NCI-H2196 treated with DMSO at 0.1 percent for 48 hours (cell line): ENCODE measurements at regions not wholly inside any gene's neighbourhood (a gene's known extent, or its start where the extent isn't known, plus 50 kb on each side); places are given as distances from the start of the nearest gene placed in this dataset.
"Not testable (repeated sequence)": the region's sequence is repeated elsewhere in the genome, so short reads cannot be mapped to it uniquely, and the experiment has no call there.

Experiments
- DNase-seq: peaks from one replicate; lab custom pipeline; 2025; ENCODE audit not compliant: unreplicated experiment; lab: John Stamatoyannopoulos, UW

DNA sequence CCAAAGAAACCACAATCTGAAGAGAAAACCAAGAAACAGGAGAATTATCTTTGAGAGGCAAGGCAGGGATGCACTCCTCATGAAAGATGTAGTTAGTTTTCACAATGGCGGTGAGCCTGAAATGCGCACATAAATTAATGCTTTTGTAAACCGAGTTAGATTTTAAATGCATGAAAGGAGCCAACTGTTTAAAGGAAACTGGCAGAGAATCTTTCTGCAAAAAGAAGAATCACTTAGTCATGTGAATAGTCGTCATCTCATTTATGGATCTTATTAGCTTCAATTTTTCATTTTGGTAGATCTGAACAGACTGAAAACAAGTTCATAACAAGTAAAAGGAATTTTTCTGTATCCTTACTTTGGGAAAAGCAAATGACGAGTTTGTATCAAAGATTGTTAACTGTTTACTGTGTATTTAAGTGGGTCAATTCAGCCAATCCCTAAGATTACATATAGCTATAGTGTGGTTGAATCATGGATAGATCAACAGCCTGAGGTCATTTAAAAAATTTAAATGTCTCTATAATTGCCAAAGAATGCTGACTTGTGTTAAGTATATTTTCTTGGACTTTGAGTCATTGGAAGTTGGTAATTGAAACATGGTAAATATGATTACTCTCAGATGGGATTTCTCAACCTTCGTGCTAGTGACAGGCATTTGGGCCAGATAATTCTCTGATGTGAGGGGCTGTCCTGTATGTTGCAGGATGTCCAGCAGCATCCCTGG is 226.6 kb upstream of the KAZN start:
- no peak for DNase-seq

DNA sequence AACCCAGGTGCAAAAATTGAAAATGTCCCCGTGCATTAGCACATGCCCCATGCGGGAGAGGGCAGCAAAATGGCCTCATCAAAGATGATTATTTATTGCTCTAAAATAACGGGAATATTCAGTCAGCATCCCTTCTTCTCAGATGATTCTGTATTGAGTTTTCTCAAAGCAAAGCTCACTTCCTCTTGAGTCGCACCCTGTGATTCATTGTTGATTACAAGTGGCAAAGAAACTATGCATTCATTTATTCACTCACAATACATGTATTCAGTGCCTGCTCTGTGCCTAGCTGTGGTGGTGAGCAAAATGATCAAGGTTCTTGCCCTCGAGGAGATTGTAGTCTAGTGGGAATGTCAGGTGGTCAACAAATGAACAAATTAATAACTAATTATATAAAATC is 226.0 kb upstream of the KAZN start:
- DNase-seq = no peak

DNA sequence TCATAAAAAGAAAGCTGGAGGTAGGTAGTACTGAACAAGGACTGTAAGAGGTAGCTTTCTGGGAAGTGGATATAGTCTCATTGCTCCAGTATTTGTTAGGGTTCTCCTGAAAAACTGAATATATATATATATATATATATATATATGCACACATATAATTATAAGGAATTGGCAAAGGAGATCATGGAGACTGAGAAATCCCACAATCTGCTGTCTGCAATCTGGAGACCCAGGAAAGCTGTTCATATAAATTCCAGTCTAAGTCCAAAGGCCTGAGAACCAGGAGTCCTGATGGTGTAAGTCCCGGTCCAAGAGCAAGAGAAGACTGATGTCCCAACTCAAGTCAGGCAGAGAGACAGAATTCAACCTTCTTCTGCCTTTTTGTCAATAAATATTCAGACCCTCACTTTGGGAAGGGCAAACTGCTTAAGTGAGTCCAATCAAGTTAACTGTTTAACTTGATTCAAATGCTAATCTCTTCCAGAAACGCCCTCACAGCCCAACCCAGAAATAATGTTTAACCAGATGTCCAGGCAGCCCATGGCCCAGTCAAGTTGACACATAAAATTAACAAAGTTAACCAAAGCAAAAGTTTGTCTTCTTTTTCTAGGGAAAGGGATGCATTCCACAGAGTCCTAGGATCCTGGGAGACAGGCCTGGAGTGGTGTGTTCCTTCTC is 225.3 kb upstream of the KAZN start:
- no peak for DNase-seq

DNA sequence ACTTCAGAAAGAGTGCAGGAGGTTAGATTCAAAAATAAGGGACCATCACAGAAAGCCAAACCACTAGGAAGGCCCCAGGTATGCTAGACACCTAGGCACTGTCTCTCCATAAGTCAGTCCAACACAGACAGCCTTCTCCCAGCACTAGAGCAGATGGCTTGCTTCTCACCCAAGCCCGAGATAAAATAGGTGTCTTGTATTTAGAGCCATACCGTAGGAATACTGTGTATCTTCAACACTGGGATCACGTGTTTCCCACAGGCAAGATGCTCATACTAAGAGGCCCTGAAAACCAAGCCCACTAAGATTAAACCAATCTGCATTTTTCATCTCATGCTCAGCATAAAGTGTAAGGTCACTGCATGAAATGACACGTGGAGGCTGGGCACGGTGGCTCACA is 223.3 kb upstream of the KAZN start:
- DNase-seq = no peak

DNA sequence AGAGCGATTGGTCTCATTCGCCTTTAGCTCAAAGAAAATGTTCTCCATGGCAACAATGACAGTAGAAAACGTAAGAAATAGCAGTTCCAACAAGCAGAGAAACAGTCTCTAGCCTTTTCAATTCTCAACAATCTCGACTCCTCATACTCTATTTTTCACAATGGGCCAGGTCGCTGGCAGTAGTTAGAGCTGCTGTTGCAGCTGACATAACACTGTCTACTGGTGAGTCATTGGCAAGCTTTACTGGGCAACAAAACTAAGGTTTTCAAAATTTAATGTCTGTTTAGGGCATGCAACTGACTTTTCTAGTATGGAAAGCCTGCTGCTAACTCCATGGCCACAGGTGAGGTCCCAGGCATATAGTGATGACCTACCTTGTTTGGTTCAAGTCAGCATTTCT is 221.1 kb upstream of the KAZN start:
- no peak for DNase-seq

DNA sequence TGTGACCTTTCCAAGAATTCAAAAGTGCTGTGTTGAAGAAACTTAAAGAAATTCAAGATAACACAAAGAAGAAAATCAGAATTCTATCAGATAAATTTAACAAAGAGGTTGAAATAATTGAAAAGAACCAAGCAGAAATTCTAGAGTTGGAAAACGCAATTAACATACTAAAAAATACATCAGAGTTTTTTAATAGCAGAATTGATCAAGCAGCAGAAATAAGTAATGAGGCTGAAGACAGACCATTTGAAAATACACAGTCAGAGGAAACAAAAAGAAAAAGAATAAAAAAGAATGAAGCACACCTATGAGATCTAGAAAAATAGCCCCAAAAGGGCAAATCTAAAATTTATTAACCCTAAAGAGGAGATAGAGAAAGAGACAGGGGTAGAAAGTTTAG is 218.1 kb upstream of the KAZN start:
- no peak for DNase-seq

DNA sequence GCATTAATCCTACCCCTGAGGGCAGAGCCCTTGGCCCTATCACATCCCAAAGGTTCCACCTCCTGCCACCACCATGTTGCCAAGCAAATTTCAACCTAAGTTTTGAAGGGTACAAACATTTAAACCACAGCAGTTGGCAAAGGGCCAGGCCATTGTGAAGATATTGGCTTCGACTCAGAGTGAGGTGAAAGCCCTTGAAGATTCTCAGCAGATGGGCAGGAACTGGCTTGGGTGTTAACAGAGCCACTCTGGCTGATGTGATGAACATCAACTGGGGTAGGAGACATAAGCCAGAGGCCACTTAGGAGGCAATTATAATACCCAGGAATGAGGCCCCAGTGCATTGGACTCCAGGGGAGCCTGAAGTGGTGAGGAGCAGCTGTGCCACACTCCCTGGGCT is 207.7 kb upstream of the KAZN start:
- no peak for DNase-seq

DNA sequence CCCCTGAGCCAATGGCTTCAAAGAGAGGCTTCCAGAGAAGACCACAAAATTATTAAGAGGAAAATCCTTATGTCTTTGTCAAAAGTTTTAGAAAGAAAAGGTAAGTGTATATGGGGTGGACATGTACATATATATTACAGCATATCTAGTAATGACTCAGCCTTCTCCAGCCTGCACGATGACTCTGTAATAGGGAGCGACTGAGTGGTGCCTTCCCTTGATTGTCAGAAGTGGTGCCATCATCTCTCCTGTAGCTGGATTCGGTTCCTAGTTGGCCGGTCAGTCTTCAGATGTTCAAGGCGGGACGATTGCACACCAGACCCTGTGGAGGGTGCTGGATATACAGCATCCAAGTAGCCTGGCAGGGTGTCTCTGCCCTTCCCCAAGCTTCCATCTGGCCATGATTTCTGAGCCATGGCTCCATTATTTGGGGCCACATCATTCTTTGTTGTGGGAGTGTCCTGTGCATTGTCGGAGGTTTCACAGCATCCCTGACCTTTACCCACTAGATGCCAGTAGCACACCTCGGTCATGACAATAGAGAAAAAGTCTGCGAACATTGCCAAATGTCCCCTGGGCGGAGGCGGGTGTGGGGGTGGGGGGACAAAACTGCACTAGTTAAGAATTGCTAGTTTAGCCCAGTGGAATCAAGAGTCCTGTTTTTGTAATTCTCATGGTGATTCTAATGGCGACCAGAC is 206.2 kb upstream of the KAZN start:
- no peak for DNase-seq

DNA sequence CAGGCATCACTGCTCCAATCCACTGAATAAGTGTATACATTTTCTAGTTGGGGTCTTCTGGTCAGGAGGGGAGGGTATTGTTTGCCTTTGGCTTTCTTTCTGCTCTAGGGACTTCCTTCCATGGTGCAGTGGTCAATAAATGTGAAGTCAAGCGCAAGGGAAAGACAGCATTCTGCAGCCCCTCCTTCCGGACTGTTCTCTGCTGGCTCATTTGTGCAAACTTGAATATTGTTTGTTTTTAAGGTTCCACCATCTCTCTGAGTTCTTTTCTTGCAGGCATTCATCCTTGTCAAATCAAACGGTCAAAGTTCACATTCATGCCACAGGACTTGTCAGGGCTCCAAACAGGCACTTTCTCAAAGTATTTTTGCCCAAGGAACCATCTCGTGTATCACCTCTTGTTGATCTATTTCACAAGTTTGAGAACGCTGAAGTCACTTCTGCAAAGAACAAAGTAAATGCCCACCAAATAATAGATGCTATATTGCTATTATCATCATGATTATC is 205.6 kb upstream of the KAZN start:
- no peak for DNase-seq

DNA sequence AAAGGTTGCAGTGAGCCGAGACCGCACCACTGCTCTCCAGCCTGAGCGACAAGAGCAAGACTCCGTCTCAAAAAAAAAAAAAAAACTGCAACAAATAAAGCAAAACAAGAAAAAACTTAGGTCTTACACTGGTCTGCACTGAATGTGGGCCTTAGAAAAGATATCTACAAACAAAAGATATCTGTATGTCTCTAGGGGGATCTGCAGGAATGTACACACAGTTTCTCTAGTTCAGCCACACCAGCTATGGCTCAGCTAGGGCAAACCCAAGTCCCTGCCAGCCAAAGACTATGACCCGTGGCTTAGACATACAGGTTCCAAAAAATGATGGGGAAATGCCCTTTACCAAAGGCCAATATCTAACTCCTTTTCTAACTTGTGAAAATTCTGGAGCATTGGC is 202.4 kb upstream of the KAZN start:
- no peak for DNase-seq

DNA sequence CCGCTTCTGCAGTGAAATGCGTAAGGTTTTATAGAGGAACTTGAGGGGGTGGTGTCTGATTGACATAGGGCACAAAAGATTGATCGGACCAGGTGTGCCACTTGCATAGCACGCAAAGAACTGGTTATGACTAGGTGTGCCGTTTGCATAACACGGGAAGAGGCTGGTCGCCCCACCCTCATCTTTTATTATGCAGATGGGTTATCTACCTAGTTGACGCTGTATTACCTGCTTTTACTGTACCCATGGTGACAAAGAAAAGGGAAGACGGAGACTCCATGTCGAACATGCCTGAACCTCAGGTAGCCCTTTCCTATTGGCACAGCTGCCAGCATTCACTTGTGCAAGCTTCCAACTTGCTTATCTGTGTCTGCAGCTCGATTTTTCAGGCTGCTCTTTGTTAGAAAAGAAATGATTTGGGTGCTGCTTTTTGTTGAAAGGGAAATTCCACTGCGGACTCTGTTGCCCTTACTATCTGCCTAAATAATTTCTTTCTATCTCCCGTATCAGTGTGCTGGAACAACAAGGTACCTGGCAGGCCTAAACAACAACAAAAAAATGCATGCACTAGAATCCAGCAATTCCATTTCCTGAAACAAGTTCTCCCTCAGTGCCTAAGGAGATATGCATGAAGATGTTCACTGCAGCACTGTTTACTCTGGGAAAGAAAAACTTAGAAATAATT is 194.4 kb upstream of the KAZN start:
- DNase-seq = no peak

DNA sequence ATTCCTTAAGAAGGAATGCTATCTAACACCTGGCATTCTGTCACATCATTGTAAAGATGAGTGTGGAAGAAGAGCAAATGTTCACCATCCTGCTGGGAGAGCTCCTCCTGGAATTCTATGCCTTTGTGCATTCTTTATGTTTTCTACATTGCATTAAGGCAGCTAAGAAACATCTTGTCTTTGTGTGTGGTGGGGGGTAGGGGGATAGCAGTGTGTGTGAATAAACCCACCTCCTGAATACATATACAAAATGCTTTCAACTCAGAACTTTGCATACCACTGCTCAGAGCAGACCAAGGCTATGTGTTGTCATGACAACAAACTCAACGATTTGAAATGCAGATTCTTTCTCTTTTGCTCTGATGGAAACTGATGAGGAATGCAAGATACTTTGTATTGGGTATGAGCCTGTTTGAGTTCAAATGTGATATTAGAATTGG is 193.6 kb upstream of the KAZN start:
- DNase-seq = no peak

DNA sequence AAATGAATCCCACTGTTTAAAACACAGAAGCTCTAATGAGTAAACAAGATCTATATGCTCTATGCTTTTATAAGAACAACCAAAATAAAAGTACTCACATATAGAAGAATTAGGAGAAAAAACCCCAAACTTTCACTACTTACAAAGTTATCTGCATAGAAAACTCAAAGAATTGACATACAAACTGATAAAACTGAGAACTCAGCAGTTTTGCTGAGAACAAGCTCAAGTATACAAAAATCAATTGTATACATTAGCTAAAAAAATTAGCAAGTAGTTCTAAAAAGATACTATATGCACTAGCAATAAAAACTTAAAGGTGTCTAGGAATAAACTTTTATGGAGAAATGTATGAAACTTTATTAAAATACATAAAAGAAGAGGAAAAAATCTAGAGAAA is 186.2 kb upstream of the KAZN start:
- no peak for DNase-seq

DNA sequence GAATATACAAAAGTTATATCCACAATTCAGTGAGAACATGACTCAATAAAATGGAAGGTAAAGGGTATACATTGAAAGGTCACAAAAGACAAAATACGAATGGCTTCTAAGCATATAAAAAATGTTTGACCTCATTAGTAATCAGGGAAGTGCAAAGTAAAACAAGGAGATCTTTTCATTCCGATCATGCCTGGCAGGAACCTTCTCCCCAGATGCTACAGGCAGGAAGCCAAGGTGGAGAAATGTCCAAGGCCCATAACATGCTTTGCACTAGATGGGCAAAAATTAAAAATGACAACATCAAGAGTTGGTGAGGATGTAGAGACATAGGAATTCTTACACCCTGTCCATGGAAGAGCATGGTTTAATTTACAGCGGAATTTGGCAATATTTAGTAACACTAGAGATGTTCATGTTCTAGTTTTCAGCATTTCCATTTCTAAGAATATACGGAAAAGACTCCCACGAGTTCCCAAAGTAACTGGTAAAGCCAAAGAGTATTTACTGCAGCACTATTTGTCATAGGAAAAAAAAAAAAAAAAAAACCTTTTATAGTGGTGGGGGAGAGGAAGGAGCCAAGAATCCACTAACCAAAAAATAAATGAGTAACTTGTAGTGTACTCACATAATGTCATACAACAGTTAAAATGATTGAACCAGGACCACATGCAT is 184.5 kb upstream of the KAZN start:
- no peak for DNase-seq

DNA sequence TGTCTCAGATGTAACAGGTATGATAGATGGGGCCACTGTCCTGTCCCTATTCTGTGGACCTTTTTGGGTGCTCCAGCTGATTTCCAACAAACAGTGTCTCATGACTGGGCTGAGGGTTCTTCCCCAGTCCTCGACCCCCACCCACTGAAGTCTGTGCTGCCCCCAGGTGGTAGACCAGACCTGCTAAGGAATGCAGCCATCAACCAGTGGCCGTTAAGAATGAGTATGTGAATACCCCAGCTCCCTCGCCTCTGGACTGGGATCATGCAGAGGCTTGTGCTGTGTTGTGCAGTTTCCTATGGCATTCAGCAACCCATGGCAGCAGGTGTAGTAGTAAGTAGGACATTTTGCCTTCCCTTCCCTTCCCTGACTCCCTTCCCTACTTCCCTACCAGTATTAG is 183.1 kb upstream of the KAZN start:
- DNase-seq = no peak

DNA sequence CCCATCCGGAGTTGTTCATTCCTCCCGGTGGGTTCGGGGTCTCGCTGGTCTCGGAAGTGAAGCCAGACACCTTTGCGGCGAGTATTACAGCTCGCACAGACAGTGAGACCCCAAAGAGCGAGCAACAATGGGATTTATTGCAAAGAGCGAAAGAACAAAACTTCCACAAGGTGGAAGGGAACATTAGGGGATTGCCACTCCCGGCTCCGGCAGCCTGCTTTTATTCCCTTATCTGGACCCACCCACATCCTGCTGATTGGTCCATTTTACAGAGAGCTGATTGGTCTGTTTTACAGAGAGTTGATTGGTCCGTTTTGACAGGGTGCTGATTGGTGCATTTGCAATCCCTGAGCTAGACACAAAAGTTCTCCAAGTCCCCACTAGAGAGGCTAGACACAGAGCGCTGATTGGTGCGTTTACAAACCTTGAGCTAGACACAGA is 178.7 kb upstream of the KAZN start:
- not testable (repeated sequence) for DNase-seq

DNA sequence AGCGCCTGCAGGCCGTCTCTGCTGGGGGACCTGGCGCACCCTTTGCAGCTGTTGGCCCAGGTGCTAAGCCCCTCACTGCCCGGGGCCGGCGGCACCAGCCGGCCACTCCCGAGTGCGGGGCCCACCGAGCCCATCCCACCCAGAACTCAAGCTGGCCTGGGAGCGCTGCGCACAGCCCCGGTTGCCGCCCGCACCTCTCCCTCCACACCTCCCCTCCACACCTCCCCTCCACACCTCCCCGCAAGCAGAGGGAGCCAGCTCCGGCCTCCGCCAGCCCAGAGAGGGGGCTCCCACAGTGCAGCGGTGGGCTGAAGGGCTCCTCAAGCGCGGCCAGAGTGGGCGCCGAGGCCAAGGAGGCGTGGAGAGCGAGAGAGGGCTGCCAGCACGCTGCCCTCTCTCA is 177.8 kb upstream of the KAZN start:
- no peak for DNase-seq

DNA sequence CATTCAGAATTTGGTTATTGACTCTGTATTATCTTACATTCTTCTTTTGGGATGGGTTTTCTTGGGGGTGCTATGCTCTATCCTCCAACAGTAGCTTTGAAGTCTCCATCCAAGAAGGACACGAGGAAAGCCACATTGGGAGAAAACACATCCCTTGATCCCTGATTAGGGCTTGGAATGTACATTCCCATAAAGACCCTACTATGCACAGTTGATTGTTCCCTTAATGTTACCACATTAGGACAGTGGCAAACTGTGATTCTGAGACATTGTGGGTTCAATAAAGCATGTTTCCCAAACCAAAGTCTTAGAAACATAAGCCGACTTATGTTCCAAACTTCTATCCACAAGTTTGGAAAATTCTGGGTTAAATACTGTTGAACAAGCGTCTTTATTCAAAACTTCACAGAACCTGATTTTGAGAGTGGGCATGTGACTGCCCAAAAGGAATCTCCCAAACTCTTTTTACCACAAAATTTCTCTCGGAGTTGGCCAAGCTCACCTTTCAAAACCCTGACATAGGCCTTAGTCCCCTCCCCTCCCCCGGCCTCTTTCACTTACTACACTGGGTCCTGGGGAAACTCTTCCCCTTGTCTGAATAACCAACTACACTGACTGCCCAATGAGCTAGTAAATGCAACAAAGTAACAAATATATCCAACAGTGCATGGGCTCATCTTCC is 177.0 kb upstream of the KAZN start:
- DNase-seq = no peak

DNA sequence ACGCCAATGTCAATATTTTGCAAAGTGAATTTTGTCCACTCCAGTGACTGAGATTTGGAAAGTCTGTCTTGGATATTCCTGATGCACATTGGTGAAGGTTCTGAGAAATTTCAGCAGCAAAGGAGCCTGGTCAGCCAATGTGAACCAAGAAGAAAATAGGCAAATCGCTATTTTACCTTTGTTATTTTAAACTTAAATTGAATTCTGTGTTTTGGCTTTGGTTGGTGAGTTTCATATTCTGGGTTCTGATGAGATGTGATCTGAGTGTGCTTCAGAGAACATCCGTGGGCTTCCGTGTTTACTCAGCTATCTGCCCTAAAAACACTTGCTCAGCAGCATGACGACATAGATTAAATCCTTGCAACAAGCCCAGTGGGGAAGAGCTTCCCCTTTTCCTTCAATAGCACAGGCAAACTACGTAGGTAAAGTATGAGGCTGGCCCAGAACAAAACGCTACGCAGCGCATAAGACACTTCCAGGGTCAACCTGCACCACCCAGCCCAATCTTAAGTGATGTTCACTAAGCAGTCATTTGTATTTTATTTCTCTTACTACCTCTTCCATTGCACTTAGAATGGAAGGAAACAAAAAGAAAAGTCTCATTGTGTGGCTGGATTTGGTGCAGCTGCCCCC is 176.4 kb upstream of the KAZN start:
- DNase-seq = no peak
